WTC11 (cell line): ENCODE measurements at regions not wholly inside any gene's neighbourhood (a gene's known extent, or its start where the extent isn't known, plus 50 kb on each side); places are given as distances from the start of the nearest gene placed in this dataset.

ENCODE experiments used
- ATAC-seq: fragments of 200-7000 bp; cut with Tn5 transposase; 2 replicates; pipeline ENCODE4 v1.10.0; 2021; ENCODE audit warnings: mild to moderate bottlenecking, moderate library complexity
- CTCF ChIA-PET: fragments of 300-600 bp; sonication (Branson Sonifier 250); formaldehyde crosslinking; loops from one replicate; lab custom pipeline; 2021; ENCODE audit warnings: antibody characterized with exemption; lab: Charles Lee
- POLR2A ChIA-PET: fragments of 350-600 bp; sonication (Branson Sonifier 250); formaldehyde crosslinking; loops from one replicate; lab custom pipeline; 2021; ENCODE audit warnings: antibody characterized with exemption; lab: Charles Lee
- DNase-seq: peaks from one replicate; pipeline ENCODE4 v3.0.0; 2021; ENCODE audit warnings: low spot score
- H3K27ac Mint-ChIP-seq: 2 replicates; pipeline ENCODE4 v1.8.0; 2021; ENCODE audit warnings: mixed read lengths
- H3K27me3 Mint-ChIP-seq: 2 replicates; pipeline ENCODE4 v1.8.0; 2021; ENCODE audit warnings: low read depth, mild to moderate bottlenecking, moderate library complexity, mixed read lengths
- H3K36me3 Mint-ChIP-seq: 2 replicates; pipeline ENCODE4 v1.8.0; 2021; ENCODE audit warnings: mixed read lengths
- H3K4me1 Mint-ChIP-seq: 2 replicates; pipeline ENCODE4 v1.8.0; 2022; ENCODE audit warnings: mixed read lengths
- H3K4me3 Mint-ChIP-seq: 2 replicates; pipeline ENCODE4 v1.8.0; 2021; ENCODE audit warnings: mild to moderate bottlenecking, moderate library complexity, mixed read lengths
- H3K9me3 Mint-ChIP-seq: 2 replicates; pipeline ENCODE4 v1.8.0; 2021; ENCODE audit warnings: mixed read lengths
- CDX4 ChIP-seq: fragments of 250-450 bp; sonication (Bioruptor Pico); IDR thresholded peaks from 2 replicates; pipeline ENCODE4 v1.9.0; 2021; ENCODE audit warnings: moderate library complexity, mild to moderate bottlenecking, inconsistent platforms, borderline replicate concordance
- CREM ChIP-seq: sonication (generic); formaldehyde crosslinking; IDR thresholded peaks from 2 replicates; pipeline ENCODE4 v1.8.1; 2022; ENCODE audit warnings: mild to moderate bottlenecking, missing genetic modification reagents, moderate library complexity
- E2F5 ChIP-seq: sonication (generic); formaldehyde crosslinking; IDR thresholded peaks from 2 replicates; pipeline ENCODE4 v1.8.1; 2022; ENCODE audit warnings: mild to moderate bottlenecking, moderate library complexity, missing genetic modification reagents
- ESRRA ChIP-seq: sonication (generic); formaldehyde crosslinking; IDR thresholded peaks from 2 replicates; pipeline ENCODE4 v1.8.1; 2022; ENCODE audit warnings: mild to moderate bottlenecking, missing genetic modification reagents, borderline replicate concordance
- ETV6 ChIP-seq: sonication (generic); formaldehyde crosslinking; IDR thresholded peaks from 2 replicates; pipeline ENCODE4 v1.8.1; 2022; ENCODE audit warnings: mild to moderate bottlenecking, missing genetic modification reagents
- KAT7 ChIP-seq: sonication (generic); formaldehyde crosslinking; IDR thresholded peaks from 2 replicates; pipeline ENCODE4 v1.8.1; 2023; ENCODE audit warnings: missing genetic modification reagents, mild to moderate bottlenecking, borderline replicate concordance
- MYBL2 ChIP-seq: sonication (generic); formaldehyde crosslinking; IDR thresholded peaks from 2 replicates; pipeline ENCODE4 v1.8.1; 2023; ENCODE audit warnings: mild to moderate bottlenecking, moderate library complexity, missing genetic modification reagents
- NFATC4 ChIP-seq: fragments of 250-450 bp; sonication (Bioruptor Pico); IDR thresholded peaks from 2 replicates; pipeline ENCODE4 v1.9.0; 2021; ENCODE audit warnings: mild to moderate bottlenecking
- NR2C2 ChIP-seq: sonication (generic); formaldehyde crosslinking; IDR thresholded peaks from 2 replicates; pipeline ENCODE4 v1.8.0; 2022; ENCODE audit warnings: mild to moderate bottlenecking, missing genetic modification reagents
- RORB ChIP-seq: fragments of 250-450 bp; sonication (Bioruptor Pico); IDR thresholded peaks from 2 replicates; pipeline ENCODE4 v1.9.0; 2021; ENCODE audit warnings: mild to moderate bottlenecking
- SMAD3 ChIP-seq: sonication (generic); formaldehyde crosslinking; IDR thresholded peaks from 2 replicates; pipeline ENCODE4 v1.8.0; 2022; ENCODE audit warnings: missing genetic modification reagents, mild to moderate bottlenecking, borderline replicate concordance
- STAT6 ChIP-seq: sonication (generic); formaldehyde crosslinking; conservative IDR thresholded peaks from 2 replicates; pipeline ENCODE4 v1.8.1; 2023; ENCODE audit warnings: mild to moderate bottlenecking, low read depth, missing genetic modification reagents, moderate library complexity
- TEAD1 ChIP-seq: sonication (generic); formaldehyde crosslinking; IDR thresholded peaks from 2 replicates; pipeline ENCODE4 v1.8.0; 2022; ENCODE audit warnings: mild to moderate bottlenecking, missing genetic modification reagents
- ZNF263 ChIP-seq: sonication (generic); formaldehyde crosslinking; IDR thresholded peaks from 2 replicates; pipeline ENCODE4 v1.8.1; 2022; ENCODE audit warnings: low read depth, mild to moderate bottlenecking, moderate library complexity, missing genetic modification reagents
- ZNF423 ChIP-seq: fragments of 250-450 bp; sonication (Bioruptor Pico); IDR thresholded peaks from 2 replicates; pipeline ENCODE4 v2.1.2; 2022; ENCODE audit warnings: mild to moderate bottlenecking, moderate library complexity
- ZNF425 ChIP-seq: fragments of 250-450 bp; sonication (Bioruptor Pico); conservative IDR thresholded peaks from 2 replicates; pipeline ENCODE4 v1.9.0; 2021; ENCODE audit warnings: mild to moderate bottlenecking

GRCh38 chr18:72986103-72986502 lies 118.3 kb upstream of the NETO1 start:
- Mint-ChIP-seq H3K9me3 (peaks cover 33% of the 10 kb centered on the region), H3K27ac (no peak overlapping the region), H3K27me3 (no peaks in the 10 kb centered on the region), H3K4me3 (no peak overlapping the region), H3K36me3 (peaks cover 4% of the 10 kb centered on the region), H3K4me1 (no peaks in the 10 kb centered on the region)
- ChIA-PET CTCF (no interaction called here), POLR2A (no interaction called here)
- no peak for TF ChIP-seq ZNF263 (CRISPR knock-in tag)
- no peak for TF ChIP-seq STAT6
- no peak for TF ChIP-seq TEAD1
- TF ChIP-seq NFATC4 (CRISPR knock-in tag), result no peak
- TF ChIP-seq E2F5, result no peak
- ATAC-seq (no peak), DNase-seq (no peak)

- ChIA-PET CTCF (no interaction called here), POLR2A (no interaction called here)
- no peaks in the 10 kb centered on the region for H3K4me1 Mint-ChIP-seq
- DNase-seq (no peak), ATAC-seq (no peak)
- no peaks in the 10 kb centered on the region for H3K27me3 Mint-ChIP-seq
- TF ChIP-seq ETV6 (CRISPR knock-in tag), result no peak
- no peak for TF ChIP-seq MYBL2 (CRISPR knock-in tag)
- TF ChIP-seq ZNF423 (CRISPR knock-in tag), result no peak
- TF ChIP-seq KAT7 (CRISPR knock-in tag), result no peak
- TF ChIP-seq ZNF425 (CRISPR knock-in tag), result no peak
- TF ChIP-seq CREM (CRISPR knock-in tag), result no peak
- no peak for TF ChIP-seq CDX4 (CRISPR knock-in tag)
- TF ChIP-seq RORB, result no peak
- TF ChIP-seq SMAD3 (CRISPR knock-in tag), result no peak
- H3K9me3 Mint-ChIP-seq, result peaks cover 33% of the 10 kb centered on the region
- peaks cover 4% of the 10 kb centered on the region for H3K36me3 Mint-ChIP-seq
- H3K27ac Mint-ChIP-seq, result no peak overlapping the region
- no peak overlapping the region for H3K4me3 Mint-ChIP-seq
Measured at GRCh38 chr18:72985686-72986085, 117.9 kb upstream of the NETO1 start.

- ChIA-PET CTCF (no interaction called here), POLR2A (no interaction called here)
- DNase-seq (no peak), ATAC-seq (no peak)
- Mint-ChIP-seq H3K27ac (no peak overlapping the region), H3K4me1 (no peaks in the 10 kb centered on the region), H3K4me3 (no peak overlapping the region), H3K27me3 (no peaks in the 10 kb centered on the region), H3K9me3 (peaks cover 33% of the 10 kb centered on the region), H3K36me3 (peaks cover 4% of the 10 kb centered on the region)
- no peak for TF ChIP-seq ESRRA (CRISPR knock-in tag)
- no peak for TF ChIP-seq NR2C2 (CRISPR knock-in tag)
Measured at GRCh38 chr18:72984290-72984689, 116.5 kb upstream of the NETO1 start.
